ENCODE measurements at regions not wholly inside any gene's neighbourhood (a gene's known extent, or its start where the extent isn't known, plus 50 kb on each side); places are given as distances from the start of the nearest gene placed in this dataset.
"Not testable (repeated sequence)": the region's sequence is repeated elsewhere in the genome, so short reads cannot be mapped to it uniquely, and the experiment has no call there.

GRCh38 chr14:71566276-71566675 is 366.0 kb upstream of the RGS6 start:
- no peak for FAIRE-seq
- no peak for DNase-seq
- intact Hi-C loops (cut with DNase I), result no loop called here
- Histone ChIP-seq H3K4me3 (ENCODE audit: low read length in 3 of 3) (no peak overlapping the region), H3K9me3 (ENCODE audit: control insufficient read depth in 2 of 3, insufficient read depth in 1 of 3, low read length in 3 of 3) (no peaks in the 10 kb centered on the region), H3K4me1 (ENCODE audit: control insufficient read depth in 2 of 3, insufficient read depth in 2 of 3, low read depth in 1 of 3, low read length in 3 of 3) (no peaks in the 10 kb centered on the region), H3K9ac (ENCODE audit: low read length in 3 of 3) (no peak overlapping the region), H3K27me3 (ENCODE audit: control insufficient read depth, insufficient read depth, low read length) (no peaks in the 10 kb centered on the region), H3K36me3 (ENCODE audit: control insufficient read depth in 2 of 3, insufficient read depth in 3 of 3, low read length in 3 of 3) (no peaks in the 10 kb centered on the region), H3K27ac (ENCODE audit: low read depth in 2 of 2, low read length in 2 of 2) (no peak overlapping the region)
- no peak for TF ChIP-seq CTCF (IDR thresholded peaks at IDR 0.05; ENCODE audit: borderline replicate concordance, extremely low read depth, insufficient read depth)

- H3K36me3 ChIP-seq (ENCODE audit: control insufficient read depth in 2 of 3, insufficient read depth in 3 of 3, low read length in 3 of 3); H3K27me3 ChIP-seq (ENCODE audit: control insufficient read depth, insufficient read depth, low read length); intact Hi-C loops (cut with DNase I); H3K4me1 ChIP-seq (ENCODE audit: control insufficient read depth in 2 of 3, insufficient read depth in 2 of 3, low read depth in 1 of 3, low read length in 3 of 3); H3K4me3 ChIP-seq (ENCODE audit: low read length in 3 of 3); H3K27ac ChIP-seq (ENCODE audit: low read depth in 2 of 2, low read length in 2 of 2); DNase-seq; H3K9me3 ChIP-seq (ENCODE audit: control insufficient read depth in 2 of 3, insufficient read depth in 1 of 3, low read length in 3 of 3); H3K9ac ChIP-seq (ENCODE audit: low read length in 3 of 3); FAIRE-seq: not testable (repeated sequence)
These were observed 364.6 kb upstream of the RGS6 start for GRCh38 chr14:71567499-71568133.

- FAIRE-seq (no peak), DNase-seq (peak in 1 of 5 donors; percentile 40)
- no peaks in the 10 kb centered on the region for H3K9me3 ChIP-seq (ENCODE audit: control insufficient read depth in 2 of 3, insufficient read depth in 1 of 3, low read length in 3 of 3)
- H3K9ac ChIP-seq (ENCODE audit: low read length in 3 of 3), result no peak overlapping the region
- intact Hi-C loops (cut with DNase I), result no loop called here
- TF ChIP-seq CTCF (IDR thresholded peaks at IDR 0.05; ENCODE audit: borderline replicate concordance, extremely low read depth, insufficient read depth), result no peak
- H3K4me3 ChIP-seq (ENCODE audit: low read length in 3 of 3), result no peak overlapping the region
- H3K27ac ChIP-seq (ENCODE audit: low read depth in 2 of 2, low read length in 2 of 2), result no peak overlapping the region
- no peaks in the 10 kb centered on the region for H3K4me1 ChIP-seq (ENCODE audit: control insufficient read depth in 2 of 3, insufficient read depth in 2 of 3, low read depth in 1 of 3, low read length in 3 of 3)
- no peaks in the 10 kb centered on the region for H3K36me3 ChIP-seq (ENCODE audit: control insufficient read depth in 2 of 3, insufficient read depth in 3 of 3, low read length in 3 of 3)
- H3K27me3 ChIP-seq (ENCODE audit: control insufficient read depth, insufficient read depth, low read length), result no peaks in the 10 kb centered on the region
These were observed 357.3 kb upstream of the RGS6 start for GRCh38 chr14:71574976-71575375.

- FAIRE-seq (no peak), DNase-seq (no peak)
- no peaks in the 10 kb centered on the region for H3K27me3 ChIP-seq (ENCODE audit: control insufficient read depth, insufficient read depth, low read length)
- H3K4me3 ChIP-seq (ENCODE audit: low read length in 3 of 3), result no peak overlapping the region
- no peak for TF ChIP-seq CTCF (IDR thresholded peaks at IDR 0.05; ENCODE audit: borderline replicate concordance, extremely low read depth, insufficient read depth)
- H3K27ac ChIP-seq (ENCODE audit: low read depth in 2 of 2, low read length in 2 of 2), result no peak overlapping the region
- no peak overlapping the region for H3K9ac ChIP-seq (ENCODE audit: low read length in 3 of 3)
- no peaks in the 10 kb centered on the region for H3K9me3 ChIP-seq (ENCODE audit: control insufficient read depth in 2 of 3, insufficient read depth in 1 of 3, low read length in 3 of 3)
- no peaks in the 10 kb centered on the region for H3K4me1 ChIP-seq (ENCODE audit: control insufficient read depth in 2 of 3, insufficient read depth in 2 of 3, low read depth in 1 of 3, low read length in 3 of 3)
- no peaks in the 10 kb centered on the region for H3K36me3 ChIP-seq (ENCODE audit: control insufficient read depth in 2 of 3, insufficient read depth in 3 of 3, low read length in 3 of 3)
- intact Hi-C loops (cut with DNase I), result no loop called here
These were observed 355.8 kb upstream of the RGS6 start for GRCh38 chr14:71576472-71576871.

Measured in kidney (tissue), 13 donors.